Stimulated activated CD8-positive, alpha-beta memory T cell treated with anti-CD3 and anti-CD28 coated beads, Interleukin-15, amount 100 ng/mL, for 48 hours (primary cell): ENCODE measurements at regions not wholly inside any gene's neighbourhood (a gene's known extent, or its start where the extent isn't known, plus 50 kb on each side); places are given as distances from the start of the nearest gene placed in this dataset.

Experiments
- DNase-seq, 2 donors: peaks; one replicate each; pipeline ENCODE4 v3.0.0-alpha.2; 2020; ENCODE audit warnings: low read depth in 2 of 2

DNA sequence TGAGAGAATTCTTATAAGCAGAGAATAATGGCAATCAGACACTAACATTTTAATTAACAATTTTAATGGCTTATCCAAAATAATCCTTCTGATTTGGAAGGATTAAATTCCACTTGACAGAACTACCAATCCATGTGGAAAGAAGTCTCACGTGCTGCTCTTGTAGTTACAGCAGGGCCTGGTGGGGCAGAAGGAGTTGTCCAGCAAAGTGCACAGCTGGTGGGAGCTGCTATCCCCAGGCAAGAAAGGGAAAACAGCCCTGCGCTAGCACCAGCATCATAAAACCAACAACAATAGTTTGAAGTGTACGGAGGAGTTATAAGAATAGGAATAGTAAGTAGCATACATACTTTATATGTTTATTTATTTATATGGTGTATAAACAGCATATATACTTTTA lies 127.4 kb upstream of the TRIM2 start:
- DNase-seq, result no peak

DNA sequence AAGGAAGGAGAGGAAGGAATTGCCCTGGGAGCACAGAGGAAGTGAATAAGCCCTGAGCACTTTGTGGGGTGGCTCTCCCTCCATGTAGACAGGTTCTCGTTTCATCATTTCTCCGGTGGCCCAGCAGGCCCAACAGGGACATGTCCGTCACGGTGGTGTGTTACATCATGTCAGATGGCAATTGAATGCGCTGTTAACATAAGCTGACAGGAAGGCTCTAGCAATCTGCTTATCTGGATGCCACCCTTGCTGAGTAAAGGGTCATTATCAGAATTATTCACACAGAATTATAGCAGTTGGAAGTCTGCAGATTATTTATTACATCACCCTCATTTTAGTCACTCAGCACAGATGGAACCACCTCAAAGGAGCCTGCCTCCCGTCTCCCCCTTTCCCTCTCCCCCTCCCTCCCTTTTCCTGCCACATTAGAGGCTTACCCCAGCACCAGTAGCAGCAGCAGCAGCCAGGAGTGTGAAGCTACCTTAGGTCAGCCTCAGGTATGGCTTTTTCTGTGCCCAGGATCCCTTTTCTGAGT lies 124.3 kb upstream of the TRIM2 start:
- no peak for DNase-seq

DNA sequence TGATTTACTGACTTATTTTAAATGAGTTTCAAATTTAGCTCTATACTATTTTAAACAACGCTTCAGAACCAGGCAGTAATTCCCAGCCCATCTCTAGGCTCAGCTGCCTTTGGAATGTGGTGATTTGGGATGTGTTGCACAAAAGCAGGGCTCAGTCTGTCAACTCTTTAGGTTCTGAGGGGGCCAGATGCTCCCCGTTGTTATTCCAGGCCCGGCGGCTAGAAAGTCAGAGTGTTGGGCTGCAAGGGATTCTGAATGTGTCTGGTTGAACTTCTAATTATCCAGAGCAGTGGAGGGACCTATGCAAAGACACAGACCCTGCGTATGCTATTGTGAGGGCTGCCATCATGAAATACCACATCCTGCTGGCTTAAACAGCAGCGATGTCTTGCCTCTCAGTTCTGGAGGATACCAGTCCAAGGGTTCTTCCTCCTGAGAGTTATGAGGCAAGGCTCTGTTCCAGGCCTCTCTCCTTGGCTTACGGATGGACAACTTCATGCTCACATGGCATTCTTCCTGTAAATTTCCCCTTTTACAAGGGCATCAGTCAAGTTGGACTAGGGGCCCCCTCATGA lies 123.2 kb upstream of the TRIM2 start:
- DNase-seq, result no peak

DNA sequence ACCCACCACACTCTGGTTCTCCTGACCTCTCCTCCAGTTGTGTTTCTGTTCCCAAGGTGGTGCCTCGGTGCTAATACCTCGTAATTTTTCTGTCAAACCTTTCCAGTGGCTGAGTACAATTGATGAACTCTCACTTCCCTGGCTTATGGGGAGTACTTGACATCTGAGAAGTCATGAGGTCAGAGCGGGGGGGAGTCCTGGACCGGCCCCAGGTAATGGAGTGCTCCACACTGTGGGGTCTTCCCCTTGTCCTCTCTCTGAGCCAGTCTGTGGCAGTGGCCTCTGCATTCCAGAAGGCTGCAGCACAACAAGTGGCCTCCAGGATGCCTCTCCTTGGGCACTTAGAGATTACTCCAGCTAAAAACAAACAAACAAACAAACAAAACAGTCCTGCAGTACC lies 122.5 kb upstream of the TRIM2 start:
- DNase-seq, result no peak

DNA sequence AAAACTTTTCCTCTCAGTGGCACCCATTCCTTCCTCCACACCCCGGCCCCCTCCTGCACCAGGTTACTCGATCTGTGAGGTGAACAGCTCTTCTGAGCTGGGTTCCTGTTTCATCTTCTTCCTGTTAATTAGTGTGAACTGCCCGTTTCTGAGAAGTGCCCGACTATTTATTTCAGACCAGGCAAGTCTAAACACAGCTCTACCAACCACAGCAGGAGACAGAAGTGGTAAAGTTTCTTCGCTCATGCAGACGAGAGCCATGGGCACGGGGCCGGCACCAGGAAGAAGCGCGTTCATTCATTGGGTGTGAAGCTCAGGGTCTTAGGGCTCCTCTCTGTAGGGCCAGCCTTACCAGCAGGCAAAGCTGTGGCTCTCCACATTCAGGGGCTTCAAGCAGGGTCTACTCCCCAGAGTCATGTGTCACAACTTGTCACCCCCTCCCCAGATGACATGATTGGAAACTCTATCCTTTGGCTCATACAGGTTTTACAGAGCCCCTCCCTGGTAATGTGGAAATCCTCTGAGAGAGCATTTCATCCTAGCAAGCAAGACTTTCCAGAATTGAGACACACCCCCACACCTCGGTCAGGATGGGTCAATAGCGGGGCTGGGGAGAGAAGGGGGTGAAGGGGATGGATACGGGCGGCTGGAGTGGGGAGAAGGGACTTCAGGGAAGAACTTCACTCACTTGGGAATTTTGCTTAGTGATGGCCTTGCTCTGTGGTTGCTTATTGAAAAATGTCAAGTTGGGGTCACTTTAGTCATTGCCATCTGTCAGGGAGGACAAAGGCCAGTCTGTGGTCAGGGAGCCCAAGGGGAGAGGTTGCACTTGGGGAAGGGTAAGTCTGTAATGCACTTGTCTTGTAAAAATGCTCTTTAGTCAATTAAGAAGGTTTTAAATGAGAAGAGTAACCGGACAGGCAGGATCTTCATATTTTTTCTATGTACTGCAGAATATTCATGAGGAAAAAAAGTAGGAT lies 121.6 kb upstream of the TRIM2 start:
- no peak for DNase-seq

DNA sequence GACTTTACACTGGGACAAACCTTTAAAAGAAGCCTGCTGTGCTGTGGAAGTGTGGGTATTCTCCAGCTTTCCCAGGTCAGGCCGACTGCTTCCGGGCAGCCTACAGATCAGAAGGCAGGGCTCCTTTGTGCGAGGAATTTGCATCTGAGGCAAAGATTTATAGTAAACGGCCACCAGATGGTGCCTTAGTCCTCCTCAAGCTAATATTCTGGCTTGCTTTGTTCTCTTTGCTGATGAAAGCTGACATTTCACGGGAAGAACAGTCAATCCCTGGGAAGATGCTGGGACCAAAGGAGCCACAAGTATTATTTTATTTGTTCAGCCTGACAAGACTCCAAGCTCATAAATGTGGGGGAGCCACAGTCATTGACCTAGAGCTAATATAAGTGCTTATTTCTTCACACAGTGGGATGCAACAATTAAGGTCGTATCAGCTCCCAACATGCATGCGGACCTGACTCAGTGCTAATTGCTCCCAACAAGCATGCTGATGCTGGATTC lies 120.7 kb upstream of the TRIM2 start:
- DNase-seq, result peak; percentile 7 to 10

DNA sequence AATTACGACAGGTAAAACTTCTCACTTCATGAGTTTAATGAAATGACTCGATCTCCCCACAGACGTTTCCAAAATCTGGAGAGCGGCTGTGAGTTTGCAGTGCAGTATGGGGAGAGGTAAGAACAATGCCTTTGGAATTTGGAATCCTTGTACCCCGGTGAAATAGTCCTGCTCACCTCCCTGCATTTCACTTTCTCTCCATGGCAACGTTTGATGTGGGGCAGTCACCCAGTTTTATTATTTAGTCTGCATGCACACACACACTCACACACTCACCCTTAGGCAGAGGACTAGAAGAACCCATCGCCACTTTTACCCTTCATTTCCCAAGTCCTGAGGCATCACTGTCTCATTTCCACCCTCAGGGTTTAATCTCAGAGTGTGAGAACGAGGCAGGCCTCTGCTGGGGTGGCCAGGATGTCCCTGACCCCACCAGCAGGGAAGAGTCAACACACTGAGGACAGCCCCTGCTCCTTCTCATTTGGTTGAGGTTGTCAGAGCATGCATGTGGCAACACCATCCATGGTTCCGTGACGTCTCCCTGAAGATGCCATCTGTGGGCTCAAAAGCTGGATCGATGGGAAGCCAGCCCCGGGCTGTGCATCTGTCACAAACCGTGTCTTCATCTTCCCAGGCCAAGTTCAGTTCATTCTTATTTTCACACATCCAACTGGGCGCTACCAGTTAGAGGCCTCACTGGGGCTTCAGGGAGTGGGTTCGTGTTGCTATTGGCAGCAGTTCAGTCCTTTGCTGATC lies 119.8 kb upstream of the TRIM2 start:
- no peak for DNase-seq

DNA sequence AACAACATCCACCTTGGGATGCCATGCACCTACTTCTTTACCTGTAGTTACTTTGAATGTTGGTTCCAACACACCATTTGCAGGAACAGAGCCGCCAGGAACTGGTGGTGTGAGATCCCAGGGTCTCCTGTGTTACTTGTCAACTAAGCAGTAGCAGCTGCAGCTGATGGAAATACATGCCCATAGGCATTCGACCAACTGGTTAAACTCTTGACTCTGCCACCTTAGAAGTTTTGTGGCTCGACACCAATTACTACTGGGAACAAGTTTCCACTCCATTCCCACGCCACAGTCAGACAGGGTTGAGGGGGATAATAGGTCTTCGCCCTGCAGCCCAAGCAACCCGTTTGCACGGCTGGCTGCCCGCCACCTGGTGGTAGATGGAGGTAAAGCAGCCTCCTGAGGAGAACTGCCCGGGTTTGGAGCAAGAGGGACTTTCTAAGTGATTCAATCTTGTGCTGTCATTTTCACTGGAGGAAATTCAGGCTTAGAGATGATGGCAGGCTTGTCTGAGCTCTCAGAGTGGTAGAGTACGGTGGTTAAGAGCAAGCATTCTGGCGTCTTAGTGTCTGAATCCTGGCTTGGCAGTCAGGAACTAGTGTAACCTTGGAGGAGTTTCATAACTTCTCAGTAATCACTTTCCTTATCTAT lies 119.1 kb upstream of the TRIM2 start:
- DNase-seq, result peak; percentile 64 to 67

DNA sequence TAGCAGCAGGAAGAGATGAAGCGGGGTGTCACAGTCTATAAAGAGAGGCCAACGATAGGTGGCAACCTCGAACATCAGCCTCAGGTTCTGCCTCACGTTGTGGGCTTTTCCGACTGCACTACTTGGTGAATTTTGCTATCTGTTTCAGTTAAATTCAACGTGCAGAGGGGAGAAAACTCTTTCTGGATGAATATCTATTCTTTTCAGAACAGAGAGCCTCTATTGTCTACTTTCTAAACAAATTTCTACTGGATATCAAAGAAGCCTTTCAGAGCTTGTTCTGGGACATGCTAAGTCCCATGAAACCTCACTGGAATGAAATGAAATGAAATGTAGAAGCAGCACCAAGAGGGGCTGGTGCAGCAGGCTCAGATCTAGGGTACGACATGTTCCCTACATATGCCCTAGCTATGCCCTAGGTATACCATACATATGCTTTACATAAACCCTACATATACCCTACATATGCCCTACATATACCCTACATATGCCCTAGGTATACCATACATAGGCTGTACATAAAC lies 116.5 kb upstream of the TRIM2 start:
- no peak for DNase-seq

DNA sequence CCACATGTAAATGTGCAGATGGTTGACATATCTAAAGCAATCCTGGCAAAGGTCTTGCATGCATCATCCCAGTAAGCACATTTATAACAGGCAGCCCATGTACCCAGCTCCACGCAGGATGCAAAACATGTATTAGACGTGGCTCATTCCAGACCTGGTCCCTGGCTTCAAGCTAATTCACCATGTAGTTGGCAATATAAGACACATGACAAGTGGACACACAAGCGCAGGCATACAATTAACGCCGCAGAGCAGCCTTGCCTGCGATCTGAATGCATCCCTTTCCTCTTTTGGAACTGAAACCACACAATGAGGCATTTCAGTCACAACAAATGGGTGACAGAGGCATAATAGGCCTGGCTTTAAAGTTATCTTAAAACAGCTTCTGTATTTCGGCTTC lies 114.5 kb upstream of the TRIM2 start:
- DNase-seq, result no peak

DNA sequence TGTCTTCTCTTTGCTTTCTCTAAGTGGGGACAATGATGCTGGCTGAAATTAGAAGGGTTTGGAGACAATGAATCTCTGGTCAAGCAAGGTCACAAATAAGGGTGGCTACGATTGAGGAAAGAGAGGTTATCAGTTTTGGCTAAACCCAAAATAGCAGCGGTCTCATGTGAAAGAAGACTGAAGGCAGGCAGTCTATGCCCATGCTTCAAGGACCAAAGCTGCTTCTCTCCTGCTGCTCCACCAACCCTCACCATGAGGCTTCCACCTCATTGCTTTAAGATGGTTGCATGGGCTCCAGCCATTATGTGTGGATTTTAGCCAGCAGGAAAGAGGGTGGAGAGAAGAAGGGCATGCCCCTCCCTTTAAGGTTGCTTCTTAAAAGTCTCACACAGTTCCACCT lies 114.1 kb upstream of the TRIM2 start:
- no peak for DNase-seq

DNA sequence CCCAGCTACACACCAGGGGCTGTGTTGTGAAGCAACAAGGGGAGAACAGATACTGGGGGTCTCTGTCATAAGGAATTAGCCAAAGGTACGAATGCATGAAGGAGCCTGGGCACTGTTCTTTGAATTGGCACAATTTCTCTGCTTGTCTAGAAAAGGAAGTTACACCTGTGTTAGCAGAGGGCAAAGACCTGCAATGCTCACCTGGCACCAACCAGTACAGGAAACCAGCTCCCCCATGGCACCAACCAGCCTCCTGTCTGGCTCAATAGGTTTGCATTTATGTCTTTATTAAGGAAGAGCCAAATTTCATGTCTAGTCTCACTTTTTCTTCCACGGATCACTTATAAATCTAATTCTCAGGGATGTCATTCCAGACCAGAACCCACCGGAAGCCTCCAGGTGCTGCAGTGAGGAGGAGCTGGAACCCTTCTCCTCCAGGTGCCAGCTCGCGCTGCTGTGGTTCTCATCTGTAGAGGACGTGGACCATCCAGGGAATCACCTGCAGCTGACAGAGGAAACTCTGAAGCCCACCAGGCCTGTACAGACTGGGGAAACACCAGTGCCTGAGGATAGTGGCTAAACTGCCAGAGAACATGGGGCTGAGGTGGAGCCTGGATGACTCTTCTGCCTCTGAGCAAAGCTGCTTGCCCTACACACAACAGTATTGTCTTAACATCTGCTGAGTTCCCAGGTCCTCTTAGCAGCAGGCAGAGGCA lies 113.4 kb upstream of the TRIM2 start:
- no peak for DNase-seq

DNA sequence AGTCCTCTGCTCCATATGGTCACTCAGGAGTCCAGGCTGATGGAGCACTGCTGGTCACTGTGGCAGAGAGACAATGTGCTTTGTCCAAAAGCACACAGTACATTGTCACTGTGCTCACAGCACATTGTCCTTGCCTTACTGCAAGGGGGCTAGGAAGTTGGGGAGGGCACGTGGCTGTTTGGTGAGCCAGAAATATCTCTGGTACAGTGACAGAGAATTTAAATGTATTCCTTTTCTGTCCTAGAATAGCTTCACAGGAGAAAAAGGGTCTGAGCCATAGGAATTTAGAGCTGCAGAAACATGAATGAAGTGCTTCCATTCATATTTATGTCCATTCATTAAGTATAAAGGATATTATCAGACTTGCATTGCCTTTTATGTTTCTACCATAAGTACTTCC lies 110.8 kb upstream of the TRIM2 start:
- no peak for DNase-seq

DNA sequence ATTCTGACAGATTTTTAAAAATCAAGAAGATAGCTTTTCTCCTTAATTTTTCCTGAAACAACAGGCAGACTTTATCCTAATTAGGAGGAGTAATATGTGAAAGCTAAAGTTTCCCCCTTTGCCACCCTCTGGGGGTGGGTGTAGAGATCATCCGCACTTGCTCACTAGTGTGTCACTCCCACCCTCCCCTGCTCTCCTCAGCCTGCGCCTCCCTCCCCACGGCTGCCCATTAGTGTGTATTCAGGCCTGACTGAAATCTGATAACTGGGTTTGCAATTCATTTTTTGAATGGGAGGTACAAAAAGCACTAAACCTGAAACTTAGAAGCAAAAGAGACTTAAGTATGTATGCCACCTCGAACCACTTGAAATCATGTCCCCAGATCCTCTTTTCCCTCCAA lies 110.4 kb upstream of the TRIM2 start:
- DNase-seq, result no peak

DNA sequence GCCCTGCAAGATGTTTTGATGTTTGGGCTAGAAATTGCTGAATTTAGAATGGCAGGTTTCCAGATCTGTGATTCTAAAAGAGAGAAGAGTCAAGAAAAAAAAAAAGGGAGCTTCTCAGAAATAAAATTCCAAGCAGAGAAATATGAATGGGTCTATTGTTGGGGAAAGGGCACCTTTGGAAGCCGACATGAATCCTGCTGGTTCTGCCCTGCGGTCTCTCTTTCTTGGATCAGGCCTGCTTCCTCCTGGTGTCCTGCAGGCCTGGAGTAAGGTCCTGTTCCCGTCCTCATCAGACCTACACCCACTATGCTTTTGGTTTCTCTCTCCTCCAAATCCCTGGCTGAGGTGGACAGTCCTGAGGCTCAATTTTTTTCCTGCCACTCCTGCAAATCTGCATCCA lies 109.8 kb upstream of the TRIM2 start:
- no peak for DNase-seq

DNA sequence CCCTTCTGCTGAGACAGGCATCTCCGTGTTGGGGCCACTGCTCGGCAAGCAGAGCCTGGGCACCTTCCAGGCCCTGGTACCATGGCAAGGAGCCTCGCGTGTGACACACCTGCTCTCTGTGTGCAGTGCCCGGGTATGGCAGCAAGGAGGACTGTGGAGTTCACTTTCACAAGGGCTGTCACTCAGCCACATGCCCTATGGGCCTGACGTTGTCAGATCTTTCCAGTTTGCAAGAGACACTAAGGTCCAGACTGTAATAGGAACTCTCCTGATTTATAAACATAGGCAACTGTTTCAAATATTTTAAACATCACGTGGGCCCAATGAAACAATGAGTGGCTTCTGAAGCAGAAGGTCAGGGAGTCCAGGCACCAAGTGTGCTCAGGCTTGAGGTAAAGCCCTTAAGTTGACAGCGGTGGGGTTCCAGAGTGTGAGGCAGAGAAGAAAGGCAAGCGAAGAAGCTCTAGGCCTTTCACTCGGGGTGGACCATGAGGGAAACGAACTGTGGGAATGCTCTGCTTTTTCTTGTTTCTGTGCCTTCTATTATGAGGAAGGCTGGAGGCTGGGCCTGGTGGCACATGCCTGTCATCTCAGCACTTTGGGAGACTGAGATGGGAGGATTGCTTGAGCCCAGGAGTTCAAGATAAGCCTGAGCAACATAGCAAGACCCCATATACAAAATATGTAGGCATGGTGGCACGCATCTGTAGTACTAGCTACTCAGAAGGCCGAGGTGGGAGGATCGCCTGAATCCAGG lies 108.6 kb upstream of the TRIM2 start:
- no peak for DNase-seq

DNA sequence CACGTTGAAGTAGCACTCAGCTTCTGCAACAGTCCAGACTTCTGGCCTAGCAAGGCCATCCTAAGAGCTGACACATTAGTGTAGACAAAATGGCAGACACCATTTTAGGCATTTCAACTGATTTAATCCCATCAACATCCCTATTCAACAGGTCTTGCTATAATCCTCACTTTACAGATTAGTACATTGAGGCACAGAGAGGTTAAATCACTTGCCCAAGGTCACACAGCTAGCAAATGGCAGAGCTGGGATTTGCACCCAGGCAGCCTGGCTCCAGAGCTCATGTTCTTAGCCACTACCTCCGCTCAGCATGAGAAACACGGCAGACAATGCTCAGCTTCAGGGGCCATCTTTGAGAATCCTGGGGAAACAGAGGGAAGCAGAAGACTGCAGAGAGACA lies 107.9 kb upstream of the TRIM2 start:
- no peak for DNase-seq

DNA sequence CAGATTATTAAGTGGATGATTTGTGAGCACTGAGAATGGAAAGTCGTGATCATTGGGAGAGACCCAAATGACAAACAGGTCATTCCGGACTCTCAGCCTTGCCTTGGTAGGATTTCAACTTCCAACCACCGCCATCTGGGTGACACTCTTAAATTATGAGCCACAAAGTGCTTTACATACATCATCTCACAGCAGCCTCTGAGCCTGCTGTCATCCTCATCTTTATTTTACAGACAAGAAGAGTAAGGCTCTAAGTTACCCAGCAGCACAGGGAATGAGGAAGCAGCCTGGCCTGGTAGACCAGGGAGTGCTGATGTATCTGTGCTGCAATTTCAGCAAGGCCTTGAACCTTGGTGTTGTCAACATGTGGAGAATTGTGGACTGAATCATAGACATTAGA lies 105.8 kb upstream of the TRIM2 start:
- DNase-seq, result no peak

DNA sequence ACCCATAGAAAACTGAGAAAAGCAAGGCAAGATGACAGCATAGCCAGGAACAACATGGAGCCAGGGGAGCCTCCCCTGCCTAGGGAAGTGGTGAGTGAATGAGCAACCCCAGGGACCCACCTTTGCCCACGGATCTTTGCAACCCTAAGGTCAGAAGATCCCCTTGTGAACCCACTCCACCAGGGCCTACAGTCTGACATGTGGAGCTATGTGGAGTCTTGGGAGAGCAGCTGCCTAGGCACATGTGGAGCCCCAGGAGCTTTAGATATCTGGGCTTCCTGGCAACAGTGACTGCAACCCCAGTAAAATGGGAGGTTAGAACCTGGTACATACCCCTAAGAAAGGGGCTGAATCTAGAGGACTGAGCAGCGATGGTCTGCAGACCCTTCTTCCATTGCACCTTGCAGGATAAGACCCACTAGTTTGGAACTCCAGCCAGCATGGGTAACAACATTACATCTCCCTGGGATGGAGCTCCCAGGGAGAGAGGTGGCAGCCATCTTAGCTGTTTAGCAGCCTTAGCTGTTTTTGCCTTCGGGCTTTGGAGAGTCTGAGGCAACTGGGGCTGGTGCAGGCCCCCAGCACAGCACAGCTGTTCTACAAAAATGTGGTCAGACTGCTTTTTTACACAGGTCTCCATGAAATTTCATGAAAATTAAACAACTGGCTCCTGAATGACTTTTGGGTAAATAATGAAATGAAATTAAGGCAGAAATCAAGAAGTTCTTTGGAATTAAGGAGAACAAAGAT lies 104.7 kb upstream of the TRIM2 start:
- no peak for DNase-seq
